ENCODE measurements at regions not wholly inside any gene's neighbourhood (a gene's known extent, or its start where the extent isn't known, plus 50 kb on each side); places are given as distances from the start of the nearest gene placed in this dataset.

GRCh38 chr16:54673313-54673712 lies 257.4 kb upstream of the IRX5 start:
- no peak for TF ChIP-seq CTCF (IDR thresholded peaks at IDR 0.05)
- no peak for TF ChIP-seq POLR2A (IDR thresholded peaks at IDR 0.05)
- no peak for TF ChIP-seq EP300 (IDR thresholded peaks at IDR 0.05)

All from ovary (tissue), 3 donors.